ENCODE measurements at regions not wholly inside any gene's neighbourhood (a gene's known extent, or its start where the extent isn't known, plus 50 kb on each side); places are given as distances from the start of the nearest gene placed in this dataset.

GRCh38 chr9:16356196-16356765 is 514.2 kb downstream of the BNC2 start:
- DNase-seq: no peak

- no peak for DNase-seq
Measured at GRCh38 chr9:16357828-16358227, 512.6 kb downstream of the BNC2 start.

DNA sequence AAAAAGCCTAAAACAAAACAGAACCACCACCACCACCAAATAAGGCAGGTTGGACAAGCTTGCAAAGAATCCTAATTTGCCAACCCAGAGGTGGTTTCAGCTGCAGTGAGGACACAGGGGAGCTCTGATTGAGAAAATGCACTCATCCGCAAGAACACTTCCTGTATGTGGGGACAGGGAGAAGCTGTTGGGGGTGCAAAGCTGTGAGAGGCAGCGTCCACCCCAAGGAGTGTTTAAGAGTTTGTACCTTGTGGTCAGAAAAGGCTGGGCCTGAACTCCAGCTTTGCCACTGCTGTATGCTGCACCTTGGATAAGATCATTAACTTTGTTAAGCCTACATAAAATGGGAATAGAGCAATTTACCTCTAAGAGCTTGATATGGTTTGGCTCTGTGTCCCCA is 511.7 kb downstream of the BNC2 start:
- no peak for DNase-seq

Data from activated CD4-positive, alpha-beta T cell treated with anti-CD3 and anti-CD28 coated beads, Interleukin-10, Interleukin-2, amounts not matched to agents 100 ng/mL and 50 ng/mL, durations not matched to agents 16 hours and 8 hours (primary cell).